ENCODE measurements at regions not wholly inside any gene's neighbourhood (a gene's known extent, or its start where the extent isn't known, plus 50 kb on each side); places are given as distances from the start of the nearest gene placed in this dataset.

DNA sequence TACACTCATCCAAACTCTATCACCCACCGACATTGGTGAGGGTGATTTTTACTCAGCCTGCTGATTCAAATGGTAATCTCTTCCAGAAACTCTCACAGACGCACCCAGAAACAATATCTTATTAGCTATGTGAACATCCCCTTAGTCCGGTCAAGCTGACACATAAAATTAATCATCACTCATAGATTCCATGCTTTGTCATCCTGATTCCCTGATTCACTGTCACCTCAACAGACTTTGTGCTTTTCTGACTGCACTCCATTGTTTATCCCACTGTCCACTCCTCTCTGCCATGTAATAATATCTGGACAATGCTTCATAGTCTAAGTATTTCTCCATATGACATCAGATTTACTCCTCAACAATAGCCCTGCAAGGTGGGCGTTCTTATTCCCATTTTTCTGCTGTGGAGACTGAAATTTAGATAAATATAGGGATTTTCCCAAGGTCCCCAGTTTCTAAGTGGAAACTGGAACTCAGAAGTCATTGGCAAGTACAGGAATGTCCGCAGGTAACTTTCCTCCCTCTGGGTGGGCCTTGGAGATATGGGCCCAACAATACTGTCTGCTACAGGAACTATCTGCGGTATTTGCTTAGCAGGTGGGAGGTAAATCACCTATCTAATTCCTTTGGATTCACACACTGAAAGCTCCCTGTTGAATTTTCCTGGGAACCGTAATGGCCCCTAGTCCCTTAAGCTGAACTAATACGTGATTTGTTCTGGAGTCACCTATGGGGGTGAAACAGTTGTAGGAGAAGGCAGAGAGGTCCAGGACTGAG is 228.6 kb upstream of the BCOR start:
- no peaks in the 10 kb centered on the region for H3K36me3 ChIP-seq
- no peak overlapping the region for H3K4me3 ChIP-seq
- no peak overlapping the region for H3K27ac ChIP-seq
- no peaks in the 10 kb centered on the region for H3K27me3 ChIP-seq
- TF ChIP-seq, protein P1, sequence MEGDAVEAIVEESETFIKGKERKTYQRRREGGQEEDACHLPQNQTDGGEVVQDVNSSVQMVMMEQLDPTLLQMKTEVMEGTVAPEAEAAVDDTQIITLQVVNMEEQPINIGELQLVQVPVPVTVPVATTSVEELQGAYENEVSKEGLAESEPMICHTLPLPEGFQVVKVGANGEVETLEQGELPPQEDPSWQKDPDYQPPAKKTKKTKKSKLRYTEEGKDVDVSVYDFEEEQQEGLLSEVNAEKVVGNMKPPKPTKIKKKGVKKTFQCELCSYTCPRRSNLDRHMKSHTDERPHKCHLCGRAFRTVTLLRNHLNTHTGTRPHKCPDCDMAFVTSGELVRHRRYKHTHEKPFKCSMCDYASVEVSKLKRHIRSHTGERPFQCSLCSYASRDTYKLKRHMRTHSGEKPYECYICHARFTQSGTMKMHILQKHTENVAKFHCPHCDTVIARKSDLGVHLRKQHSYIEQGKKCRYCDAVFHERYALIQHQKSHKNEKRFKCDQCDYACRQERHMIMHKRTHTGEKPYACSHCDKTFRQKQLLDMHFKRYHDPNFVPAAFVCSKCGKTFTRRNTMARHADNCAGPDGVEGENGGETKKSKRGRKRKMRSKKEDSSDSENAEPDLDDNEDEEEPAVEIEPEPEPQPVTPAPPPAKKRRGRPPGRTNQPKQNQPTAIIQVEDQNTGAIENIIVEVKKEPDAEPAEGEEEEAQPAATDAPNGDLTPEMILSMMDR (IDR thresholded peaks at IDR 0.05) = no peak
- DNase-seq = no peak
- no peak overlapping the region for H3K9ac ChIP-seq (ENCODE audit: low read depth in 2 of 2, low read length in 2 of 2)
- no peaks in the 10 kb centered on the region for H3K4me1 ChIP-seq
- intact Hi-C loops (cut with DNase I) = no loop called here
- H3K9me3 ChIP-seq = no peaks in the 10 kb centered on the region

DNA sequence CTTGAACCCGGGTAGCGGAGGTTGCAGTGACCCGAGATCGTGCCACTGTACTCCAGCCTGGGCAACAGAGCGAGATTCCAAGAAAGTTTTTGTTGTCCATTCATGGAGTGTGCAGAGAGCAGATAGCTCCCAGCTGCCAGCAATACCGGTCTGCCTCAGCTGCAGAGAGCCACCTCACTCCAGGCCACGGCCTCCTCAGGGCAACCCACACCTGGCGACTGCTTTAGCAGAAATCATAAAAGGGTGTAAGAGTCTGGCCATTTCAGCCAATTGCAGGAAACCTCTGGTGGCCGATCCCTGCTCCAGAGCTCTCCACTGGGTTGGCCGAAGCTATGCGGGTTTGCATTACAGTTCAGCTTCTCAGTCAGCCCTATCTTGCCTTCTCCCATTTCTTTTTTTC is 227.4 kb upstream of the BCOR start:
- intact Hi-C loops (cut with DNase I) = no loop called here
- H3K4me3 ChIP-seq = no peak overlapping the region
- no peaks in the 10 kb centered on the region for H3K27me3 ChIP-seq
- no peaks in the 10 kb centered on the region for H3K4me1 ChIP-seq
- TF ChIP-seq, protein P1 (IDR thresholded peaks at IDR 0.05) = no peak
- no peak overlapping the region for H3K9ac ChIP-seq (ENCODE audit: low read depth in 2 of 2, low read length in 2 of 2)
- H3K36me3 ChIP-seq = no peaks in the 10 kb centered on the region
- no peak overlapping the region for H3K27ac ChIP-seq
- DNase-seq = no peak
- H3K9me3 ChIP-seq = no peaks in the 10 kb centered on the region

DNA sequence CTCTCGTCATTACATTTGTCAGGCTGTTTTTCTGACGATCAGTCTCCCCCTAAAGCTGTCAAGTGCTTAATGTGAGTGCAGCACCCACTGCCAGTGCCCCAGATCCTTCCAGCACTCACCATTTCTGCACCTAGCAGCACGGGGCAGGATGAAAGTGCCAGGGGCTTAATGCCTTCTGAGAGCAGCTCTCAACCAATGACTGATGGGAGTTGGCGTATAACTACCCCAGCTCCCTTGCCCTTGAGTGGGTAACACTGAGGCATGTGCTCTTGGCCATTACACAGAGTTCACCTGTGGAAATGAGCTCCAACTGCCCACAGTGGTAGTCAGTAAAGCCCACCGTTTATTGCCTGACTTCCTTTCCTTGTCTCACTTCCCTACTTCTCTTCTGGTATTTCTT is 226.2 kb upstream of the BCOR start:
- Histone ChIP-seq H3K4me1 (no peaks in the 10 kb centered on the region), H3K4me3 (no peak overlapping the region), H3K9me3 (no peaks in the 10 kb centered on the region), H3K9ac (ENCODE audit: low read depth in 2 of 2, low read length in 2 of 2) (no peak overlapping the region), H3K27me3 (no peaks in the 10 kb centered on the region), H3K27ac (no peak overlapping the region), H3K36me3 (no peaks in the 10 kb centered on the region)
- TF ChIP-seq, protein P1 (IDR thresholded peaks at IDR 0.05) = no peak
- no peak for DNase-seq
- intact Hi-C loops (cut with DNase I) = no loop called here

DNA sequence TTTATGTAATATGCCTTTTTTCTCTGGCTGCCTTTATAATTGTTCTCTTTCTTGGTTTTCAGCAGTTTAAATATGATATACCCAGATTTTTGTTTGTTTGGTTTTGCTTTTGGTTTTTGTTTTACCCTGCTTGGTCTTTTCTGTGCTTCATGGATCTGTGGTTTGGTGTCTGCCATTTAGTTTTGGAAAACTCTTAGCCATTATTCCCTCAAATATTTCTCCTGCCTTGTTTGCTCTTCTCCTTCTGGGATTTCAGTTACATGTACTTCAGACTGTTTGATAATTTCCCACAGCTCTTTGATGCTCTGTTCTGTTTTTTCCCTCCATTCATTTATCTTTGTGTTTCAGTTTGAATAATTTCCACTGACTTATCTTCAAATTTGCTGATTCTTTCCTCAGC is 223.1 kb upstream of the BCOR start:
- Histone ChIP-seq H3K9ac (ENCODE audit: low read depth in 2 of 2, low read length in 2 of 2) (no peak overlapping the region), H3K27ac (no peak overlapping the region), H3K4me3 (no peak overlapping the region), H3K36me3 (no peaks in the 10 kb centered on the region), H3K27me3 (no peaks in the 10 kb centered on the region), H3K9me3 (no peaks in the 10 kb centered on the region), H3K4me1 (no peaks in the 10 kb centered on the region)
- TF ChIP-seq, protein P1 (IDR thresholded peaks at IDR 0.05) = no peak
- intact Hi-C loops (cut with DNase I) = no loop called here
- no peak for DNase-seq

DNA sequence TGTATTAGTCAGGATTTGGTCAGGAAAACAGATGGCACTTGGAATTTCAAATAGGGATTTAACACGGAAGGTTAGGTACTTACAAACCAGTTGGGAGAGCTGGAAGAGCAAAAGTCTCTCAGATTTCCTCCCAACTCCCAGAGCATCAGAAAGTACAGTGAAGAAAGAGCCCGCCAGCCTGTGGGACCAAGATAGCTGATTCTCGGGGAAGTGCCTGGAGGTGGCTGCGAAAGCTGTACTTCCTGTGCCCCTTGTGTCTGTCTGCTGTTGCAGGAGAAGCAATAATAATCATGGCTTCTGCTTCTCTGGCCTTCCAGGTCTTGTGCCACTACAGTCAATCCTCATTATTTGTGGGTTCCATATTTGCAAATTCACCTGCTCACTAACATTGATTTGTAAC is 221.0 kb upstream of the BCOR start:
- no peak overlapping the region for H3K4me3 ChIP-seq
- intact Hi-C loops (cut with DNase I) = no loop called here
- no peak for DNase-seq
- H3K9me3 ChIP-seq = no peaks in the 10 kb centered on the region
- no peak overlapping the region for H3K27ac ChIP-seq
- TF ChIP-seq, protein P1 (IDR thresholded peaks at IDR 0.05) = no peak
- no peaks in the 10 kb centered on the region for H3K4me1 ChIP-seq
- no peak overlapping the region for H3K9ac ChIP-seq (ENCODE audit: low read depth in 2 of 2, low read length in 2 of 2)
- H3K36me3 ChIP-seq = no peaks in the 10 kb centered on the region
- H3K27me3 ChIP-seq = no peaks in the 10 kb centered on the region
